H9 (cell line): ENCODE measurements at regions not wholly inside any gene's neighbourhood (a gene's known extent, or its start where the extent isn't known, plus 50 kb on each side); places are given as distances from the start of the nearest gene placed in this dataset.
A peak's percentile ranks its signal among the peaks of the same experiment; 100 is the strongest.

Source experiments
- DNase-seq: peaks from one replicate; pipeline ENCODE4 v3.0.0-alpha.2; 2017
- H2AFZ ChIP-seq: one replicate; pipeline ENCODE4 v1.6.1; 2013; ENCODE audit warnings: mild to moderate bottlenecking, low read length, control low read depth, moderate library complexity
- H2AK5ac ChIP-seq: 2 replicates; pipeline ENCODE4 v1.6.1; 2013; ENCODE audit warnings: low read length, control low read depth, mixed read lengths; ENCODE audit not compliant: insufficient read length
- H2BK120ac ChIP-seq: one replicate; pipeline ENCODE4 v1.6.1; 2013; ENCODE audit warnings: low read depth, mild to moderate bottlenecking, low read length, control low read depth, inconsistent platforms; ENCODE audit not compliant: poor library complexity, severe bottlenecking
- H2BK12ac ChIP-seq: 2 replicates; pipeline ENCODE4 v1.6.1; 2013; ENCODE audit warnings: low read length, control low read depth, mixed read lengths, low read depth; ENCODE audit not compliant: insufficient read length
- H2BK15ac ChIP-seq: 2 replicates; pipeline ENCODE4 v1.6.1; 2013; ENCODE audit warnings: low read depth, low read length, control low read depth
- H2BK20ac ChIP-seq: one replicate; pipeline ENCODE4 v1.6.1; 2013; ENCODE audit warnings: low read depth, mild to moderate bottlenecking, low read length, control low read depth, inconsistent platforms; ENCODE audit not compliant: poor library complexity, severe bottlenecking
- H2BK5ac ChIP-seq: 2 replicates; pipeline ENCODE4 v1.6.1; 2013; ENCODE audit warnings: low read length, control low read depth, mixed read lengths; ENCODE audit not compliant: insufficient read length
- H3K14ac ChIP-seq: 2 replicates; pipeline ENCODE4 v1.6.1; 2013; ENCODE audit warnings: low read length, control low read depth; ENCODE audit not compliant: insufficient read depth
- H3K18ac ChIP-seq: 2 replicates; pipeline ENCODE4 v1.6.1; 2013; ENCODE audit warnings: low read depth, mild to moderate bottlenecking, mixed read lengths, low read length, control low read depth; ENCODE audit not compliant: insufficient read length
- H3K23ac ChIP-seq: 2 replicates; pipeline ENCODE4 v1.6.1; 2013; ENCODE audit warnings: low read length, control low read depth, mixed read lengths, low read depth; ENCODE audit not compliant: insufficient read length
- H3K23me2 ChIP-seq: 2 replicates; pipeline ENCODE4 v1.6.1; 2013; ENCODE audit warnings: low read depth, mild to moderate bottlenecking, mixed read lengths, low read length, control low read depth; ENCODE audit not compliant: insufficient read length, poor library complexity, severe bottlenecking
- H3K27ac ChIP-seq: 2 replicates; pipeline ENCODE4 v1.5.1; 2013; ENCODE audit warnings: low read length, control low read depth, mixed read lengths, low read depth; ENCODE audit not compliant: insufficient read length
- H3K27me3 ChIP-seq: 2 replicates; pipeline ENCODE4 v1.6.1; 2013; ENCODE audit warnings: low read length, control low read depth, inconsistent platforms; ENCODE audit not compliant: insufficient read depth
- H3K4ac ChIP-seq: 2 replicates; pipeline ENCODE4 v1.6.1; 2013; ENCODE audit warnings: low read depth, mild to moderate bottlenecking, control low read depth, inconsistent platforms, low read length, moderate library complexity
- H3K4me1 ChIP-seq: 2 replicates; pipeline ENCODE4 v1.6.1; 2013; ENCODE audit warnings: low read length, control low read depth, inconsistent platforms; ENCODE audit not compliant: insufficient read depth
- H3K4me2 ChIP-seq: 2 replicates; pipeline ENCODE4 v1.6.1; 2013; ENCODE audit warnings: low read length, control low read depth, mixed read lengths; ENCODE audit not compliant: insufficient read length, insufficient read depth
- H3K56ac ChIP-seq: 2 replicates; pipeline ENCODE4 v1.6.1; 2013; ENCODE audit warnings: low read depth, mild to moderate bottlenecking, mixed read lengths, low read length, control low read depth; ENCODE audit not compliant: insufficient read length
- H3K79me1 ChIP-seq: 2 replicates; pipeline ENCODE4 v1.6.1; 2013; ENCODE audit warnings: low read depth, mild to moderate bottlenecking, moderate library complexity, low read length, control low read depth, inconsistent platforms; ENCODE audit not compliant: insufficient read depth, poor library complexity, severe bottlenecking
- H3K79me2 ChIP-seq: 2 replicates; pipeline ENCODE4 v1.6.1; 2013; ENCODE audit warnings: low read length, control low read depth, inconsistent platforms; ENCODE audit not compliant: insufficient read depth
- H3K9ac ChIP-seq: 2 replicates; pipeline ENCODE4 v1.6.1; 2013; ENCODE audit warnings: low read length, control low read depth, mixed read lengths; ENCODE audit not compliant: insufficient read length; ENCODE audit errors: extremely low read depth
- H3K9me3 ChIP-seq: one replicate; pipeline ENCODE4 v1.6.1; 2013; ENCODE audit warnings: low read depth, low read length, inconsistent platforms; ENCODE audit not compliant: control insufficient read depth
- H3T11ph ChIP-seq: one replicate; pipeline ENCODE4 v1.6.1; 2013; ENCODE audit warnings: mild to moderate bottlenecking, low read length, control low read depth, inconsistent platforms
- H4K20me1 ChIP-seq: one replicate; pipeline ENCODE4 v1.6.1; 2013; ENCODE audit not compliant: control insufficient read depth, insufficient read length, insufficient read depth
- H4K5ac ChIP-seq: 2 replicates; pipeline ENCODE4 v1.6.1; 2013; ENCODE audit warnings: low read depth, mild to moderate bottlenecking, mixed read lengths, low read length, control low read depth; ENCODE audit not compliant: insufficient read length
- H4K8ac ChIP-seq: replicated peaks from 2 replicates; pipeline ENCODE4 v1.6.1; 2013; ENCODE audit warnings: low read length, control low read depth, mixed read lengths, low read depth; ENCODE audit not compliant: insufficient read length
- H4K91ac ChIP-seq: 2 replicates; pipeline ENCODE4 v1.6.1; 2013; ENCODE audit warnings: low read depth, mild to moderate bottlenecking, moderate library complexity, mixed read lengths, low read length, control low read depth; ENCODE audit not compliant: insufficient read length
- H3K27ac Mint-ChIP-seq, 3 experiments: 2 replicates in 2 of 3; 3 replicates in 1 of 3; pipeline ENCODE4 v1.8.0; 2020 to 2021; ENCODE audit warnings: mixed read lengths in 3 of 3, mild to moderate bottlenecking in 1 of 3, moderate library complexity in 1 of 3
- H3K27me3 Mint-ChIP-seq: 2 replicates; pipeline ENCODE4 v1.8.0; 2021; ENCODE audit warnings: low read depth, mild to moderate bottlenecking, moderate library complexity, mixed read lengths
- H3K36me3 Mint-ChIP-seq, 3 experiments: 2 replicates in 2 of 3; 3 replicates in 1 of 3; pipeline ENCODE4 v1.8.0; 2020 to 2021; ENCODE audit warnings: low read depth in 3 of 3, mixed read lengths in 3 of 3; ENCODE audit not compliant: insufficient read depth in 1 of 3
- H3K4me1 Mint-ChIP-seq, 2 experiments: 2 replicates each; pipeline ENCODE4 v1.8.0; 2020; ENCODE audit warnings: mixed read lengths in 2 of 2
- H3K4me3 Mint-ChIP-seq, 2 experiments: 2 replicates in 1 of 2; 3 replicates in 1 of 2; pipeline ENCODE4 v1.8.0; 2020 to 2021; ENCODE audit warnings: mild to moderate bottlenecking in 2 of 2, mixed read lengths in 2 of 2, moderate library complexity in 1 of 2
- H3K9me3 Mint-ChIP-seq, 2 experiments: 2 replicates in 1 of 2; 3 replicates in 1 of 2; pipeline ENCODE4 v1.8.0; 2020; ENCODE audit warnings: mild to moderate bottlenecking in 2 of 2, mixed read lengths in 2 of 2, moderate library complexity in 1 of 2
- WGBS: extraction: QIAGEN DNeasy Blood & Tissue Kit; methylation state at CpG from one replicate; pipeline ENCODE4 v1.1.7; 2013; ENCODE audit warnings: missing lambda C conversion rate, low lambda C conversion rate, mixed read lengths; ENCODE audit not compliant: insufficient read length; ENCODE audit errors: extremely low coverage; 5-methylcytosine and 5-hydroxymethylcytosine counted together
- TF ChIP-seq, protein P1 (sequence below): fragments of 200-600 bp; sonication (generic); conservative IDR thresholded peaks from 3 replicates; pipeline ENCODE4 v1.8.0; 2021; ENCODE audit warnings: antibody characterized with exemption, mild to moderate bottlenecking

DNA sequence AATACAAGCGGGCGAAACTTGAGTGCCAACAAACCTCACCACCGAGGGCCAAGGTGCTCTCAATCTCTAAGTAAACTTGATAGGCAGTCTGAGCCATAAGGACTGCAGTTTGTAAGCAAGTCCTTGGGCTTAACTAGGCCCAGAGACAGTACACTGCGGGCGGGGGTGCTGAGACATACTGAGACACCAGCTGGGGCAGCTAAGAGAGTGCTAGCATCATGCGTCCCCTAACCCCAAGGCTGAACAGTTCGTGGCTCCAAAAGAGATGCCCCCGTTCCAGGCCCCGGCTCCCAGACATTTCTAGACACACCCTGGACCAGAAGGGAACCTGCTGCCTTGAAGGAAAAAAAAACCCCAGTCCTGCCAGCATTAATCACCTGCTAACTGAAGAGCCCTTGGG lies 126.8 kb upstream of the PRDX4 start:
- no peak overlapping the region for H2AK5ac ChIP-seq
- H3K4me2 ChIP-seq: no peak overlapping the region
- H2BK15ac ChIP-seq: no peak overlapping the region
- H3K27ac Mint-ChIP-seq: peak overlapping the region in 1 of 3 experiments; percentile 23; a peak in 1 of 7 replicates
- H4K91ac ChIP-seq: no peak overlapping the region
- no peak overlapping the region for H3K14ac ChIP-seq
- H3K9ac ChIP-seq: no peak overlapping the region
- H4K8ac ChIP-seq: no peak overlapping the region
- no CpG with 5 or more reads among the region's 9 CpGs for WGBS
- TF ChIP-seq, protein P1, sequence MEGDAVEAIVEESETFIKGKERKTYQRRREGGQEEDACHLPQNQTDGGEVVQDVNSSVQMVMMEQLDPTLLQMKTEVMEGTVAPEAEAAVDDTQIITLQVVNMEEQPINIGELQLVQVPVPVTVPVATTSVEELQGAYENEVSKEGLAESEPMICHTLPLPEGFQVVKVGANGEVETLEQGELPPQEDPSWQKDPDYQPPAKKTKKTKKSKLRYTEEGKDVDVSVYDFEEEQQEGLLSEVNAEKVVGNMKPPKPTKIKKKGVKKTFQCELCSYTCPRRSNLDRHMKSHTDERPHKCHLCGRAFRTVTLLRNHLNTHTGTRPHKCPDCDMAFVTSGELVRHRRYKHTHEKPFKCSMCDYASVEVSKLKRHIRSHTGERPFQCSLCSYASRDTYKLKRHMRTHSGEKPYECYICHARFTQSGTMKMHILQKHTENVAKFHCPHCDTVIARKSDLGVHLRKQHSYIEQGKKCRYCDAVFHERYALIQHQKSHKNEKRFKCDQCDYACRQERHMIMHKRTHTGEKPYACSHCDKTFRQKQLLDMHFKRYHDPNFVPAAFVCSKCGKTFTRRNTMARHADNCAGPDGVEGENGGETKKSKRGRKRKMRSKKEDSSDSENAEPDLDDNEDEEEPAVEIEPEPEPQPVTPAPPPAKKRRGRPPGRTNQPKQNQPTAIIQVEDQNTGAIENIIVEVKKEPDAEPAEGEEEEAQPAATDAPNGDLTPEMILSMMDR: no peak
- no peaks in the 10 kb centered on the region for H3K9me3 ChIP-seq
- H2BK120ac ChIP-seq: no peak overlapping the region
- no peak overlapping the region for H2BK20ac ChIP-seq
- H3T11ph ChIP-seq: no peak overlapping the region
- no peak for DNase-seq
- no peaks in the 10 kb centered on the region for H3K27me3 ChIP-seq
- no peaks in the 10 kb centered on the region for H3K79me2 ChIP-seq
- no peaks in the 10 kb centered on the region for H3K4me1 ChIP-seq
- no peak overlapping the region for H3K4ac ChIP-seq
- H3K9me3 Mint-ChIP-seq: peaks cover 10 to 13% of the 10 kb centered on the region in 2 experiments; a peak in 4 of 5 replicates
- H3K23me2 ChIP-seq: no peaks in the 10 kb centered on the region
- no peaks in the 10 kb centered on the region for H3K79me1 ChIP-seq
- no peaks in the 10 kb centered on the region for H4K20me1 ChIP-seq
- H3K23ac ChIP-seq: no peak overlapping the region
- H3K4me1 Mint-ChIP-seq: peaks cover 0 to 12% of the 10 kb centered on the region in 2 experiments; a peak in 1 of 4 replicates
- H3K18ac ChIP-seq: no peak overlapping the region
- no peak overlapping the region for H3K4me3 Mint-ChIP-seq
- no peak overlapping the region for H3K56ac ChIP-seq
- H4K5ac ChIP-seq: no peak overlapping the region
- no peak overlapping the region for H3K27ac ChIP-seq
- H2BK12ac ChIP-seq: no peak overlapping the region
- no peak overlapping the region for H2BK5ac ChIP-seq
- H2AFZ ChIP-seq: no peak overlapping the region
- no peaks in the 10 kb centered on the region for H3K27me3 Mint-ChIP-seq
- peaks cover 4 to 12% (median 5%) of the 10 kb centered on the region in 3 experiments; a peak in 6 of 7 replicates for H3K36me3 Mint-ChIP-seq
